ENCODE measurements at regions not wholly inside any gene's neighbourhood (a gene's known extent, or its start where the extent isn't known, plus 50 kb on each side); places are given as distances from the start of the nearest gene placed in this dataset.

DNA sequence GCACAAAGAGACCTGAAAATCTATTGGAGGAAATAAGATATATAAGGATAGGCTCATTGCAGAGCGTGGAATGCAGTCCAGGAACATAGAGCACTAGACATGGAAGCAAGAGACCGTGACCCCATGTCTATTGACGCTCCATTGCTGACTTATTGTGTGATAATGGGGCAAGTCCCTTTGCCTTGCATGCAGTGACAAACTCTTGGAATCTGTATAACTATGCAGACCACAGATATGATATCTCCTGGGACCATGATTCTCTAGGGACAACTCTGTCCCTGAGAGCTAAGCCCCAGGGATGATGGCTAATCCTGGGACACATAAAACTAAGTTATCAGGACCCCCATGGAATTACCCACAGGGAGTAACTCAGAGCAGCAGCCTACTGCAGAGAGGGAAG, 73.1 kb upstream of the PRDX6 start:
- Histone ChIP-seq H3K4me1 (ENCODE audit: control insufficient read depth in 5 of 5, insufficient read depth in 5 of 5, low read length in 5 of 5) (peaks cover 0 to 10% (median 2%) of the 10 kb centered on the region in 5 donors), H3K27me3 (ENCODE audit: control insufficient read depth in 3 of 3, insufficient read depth in 3 of 3, low read length in 2 of 3) (no peaks in the 10 kb centered on the region), H3K9ac (ENCODE audit: insufficient read depth in 1 of 2, low read length in 2 of 2) (no peak overlapping the region), H3K4me3 (no peak overlapping the region), H3K9me3 (ENCODE audit: control insufficient read depth in 4 of 4, insufficient read depth in 3 of 4, low read length in 3 of 4) (no peaks in the 10 kb centered on the region), H3K27ac (ENCODE audit: low read depth in 1 of 2, low read length in 1 of 2) (no peak overlapping the region), H3K36me3 (ENCODE audit: control insufficient read depth in 4 of 4, insufficient read depth in 4 of 4, low read length in 4 of 4) (no peaks in the 10 kb centered on the region)
- ATAC-seq (ENCODE audit: insufficient read depth, low FRiP score) (no peak), DNase-seq (no peak)
- 98% methylated on average over 3 of the region's 3 CpGs for WGBS, 2 donors
- TF ChIP-seq, protein P1, sequence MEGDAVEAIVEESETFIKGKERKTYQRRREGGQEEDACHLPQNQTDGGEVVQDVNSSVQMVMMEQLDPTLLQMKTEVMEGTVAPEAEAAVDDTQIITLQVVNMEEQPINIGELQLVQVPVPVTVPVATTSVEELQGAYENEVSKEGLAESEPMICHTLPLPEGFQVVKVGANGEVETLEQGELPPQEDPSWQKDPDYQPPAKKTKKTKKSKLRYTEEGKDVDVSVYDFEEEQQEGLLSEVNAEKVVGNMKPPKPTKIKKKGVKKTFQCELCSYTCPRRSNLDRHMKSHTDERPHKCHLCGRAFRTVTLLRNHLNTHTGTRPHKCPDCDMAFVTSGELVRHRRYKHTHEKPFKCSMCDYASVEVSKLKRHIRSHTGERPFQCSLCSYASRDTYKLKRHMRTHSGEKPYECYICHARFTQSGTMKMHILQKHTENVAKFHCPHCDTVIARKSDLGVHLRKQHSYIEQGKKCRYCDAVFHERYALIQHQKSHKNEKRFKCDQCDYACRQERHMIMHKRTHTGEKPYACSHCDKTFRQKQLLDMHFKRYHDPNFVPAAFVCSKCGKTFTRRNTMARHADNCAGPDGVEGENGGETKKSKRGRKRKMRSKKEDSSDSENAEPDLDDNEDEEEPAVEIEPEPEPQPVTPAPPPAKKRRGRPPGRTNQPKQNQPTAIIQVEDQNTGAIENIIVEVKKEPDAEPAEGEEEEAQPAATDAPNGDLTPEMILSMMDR (IDR thresholded peaks at IDR 0.05; ENCODE audit: control extremely low read depth, extremely low read depth), result no peak

DNA sequence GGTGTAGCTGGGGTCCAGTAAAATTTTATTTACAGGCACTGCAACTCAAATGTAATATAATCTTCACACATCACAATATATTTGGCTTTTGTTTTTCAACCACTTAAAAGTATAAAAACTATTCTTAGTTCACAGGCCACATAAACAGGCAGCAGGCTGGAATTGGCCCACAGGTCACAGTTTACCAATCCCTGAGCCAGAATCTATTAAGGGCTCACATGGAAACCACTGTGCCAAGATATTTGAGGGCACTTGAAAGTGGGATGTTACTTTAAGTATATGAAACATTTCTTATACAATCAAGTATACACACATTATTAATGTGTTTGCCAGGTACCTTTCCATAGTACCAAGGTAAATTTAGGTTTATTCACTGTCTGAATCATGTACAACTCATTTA, 71.9 kb upstream of the PRDX6 start:
- H3K4me3 ChIP-seq, result no peak overlapping the region
- no peaks in the 10 kb centered on the region for H3K36me3 ChIP-seq (ENCODE audit: control insufficient read depth in 4 of 4, insufficient read depth in 4 of 4, low read length in 4 of 4)
- peaks cover 0 to 10% (median 2%) of the 10 kb centered on the region in 5 donors for H3K4me1 ChIP-seq (ENCODE audit: control insufficient read depth in 5 of 5, insufficient read depth in 5 of 5, low read length in 5 of 5)
- no peaks in the 10 kb centered on the region for H3K9me3 ChIP-seq (ENCODE audit: control insufficient read depth in 4 of 4, insufficient read depth in 3 of 4, low read length in 3 of 4)
- TF ChIP-seq, protein P1 (IDR thresholded peaks at IDR 0.05; ENCODE audit: control extremely low read depth, extremely low read depth), result no peak
- H3K27me3 ChIP-seq (ENCODE audit: control insufficient read depth in 3 of 3, insufficient read depth in 3 of 3, low read length in 2 of 3), result no peaks in the 10 kb centered on the region
- DNase-seq, result no peak
- no peak overlapping the region for H3K27ac ChIP-seq (ENCODE audit: low read depth in 1 of 2, low read length in 1 of 2)
- ATAC-seq (ENCODE audit: insufficient read depth, low FRiP score), result no peak
- no peak overlapping the region for H3K9ac ChIP-seq (ENCODE audit: insufficient read depth in 1 of 2, low read length in 2 of 2)

DNA sequence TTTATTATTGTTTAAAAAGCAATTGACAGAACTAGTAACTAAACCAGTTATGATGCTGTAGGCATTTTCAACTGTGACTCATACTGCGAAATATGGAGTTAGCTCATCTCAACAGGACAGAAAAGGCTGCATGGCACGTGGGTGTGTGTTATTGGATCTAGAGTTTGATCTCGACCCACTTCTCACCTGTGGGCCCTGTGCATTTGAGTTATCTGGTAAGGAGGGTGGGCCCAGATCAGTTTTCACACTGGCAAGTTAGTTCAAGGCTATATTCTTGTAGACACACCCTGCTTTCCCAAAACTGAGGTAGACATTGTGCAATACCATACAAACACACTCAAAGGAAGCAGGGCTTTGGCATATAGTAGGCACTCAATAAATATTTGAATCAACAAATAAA, 71.3 kb upstream of the PRDX6 start:
- DNase-seq, result no peak
- TF ChIP-seq, protein P1 (IDR thresholded peaks at IDR 0.05; ENCODE audit: control extremely low read depth, extremely low read depth), result no peak

DNA sequence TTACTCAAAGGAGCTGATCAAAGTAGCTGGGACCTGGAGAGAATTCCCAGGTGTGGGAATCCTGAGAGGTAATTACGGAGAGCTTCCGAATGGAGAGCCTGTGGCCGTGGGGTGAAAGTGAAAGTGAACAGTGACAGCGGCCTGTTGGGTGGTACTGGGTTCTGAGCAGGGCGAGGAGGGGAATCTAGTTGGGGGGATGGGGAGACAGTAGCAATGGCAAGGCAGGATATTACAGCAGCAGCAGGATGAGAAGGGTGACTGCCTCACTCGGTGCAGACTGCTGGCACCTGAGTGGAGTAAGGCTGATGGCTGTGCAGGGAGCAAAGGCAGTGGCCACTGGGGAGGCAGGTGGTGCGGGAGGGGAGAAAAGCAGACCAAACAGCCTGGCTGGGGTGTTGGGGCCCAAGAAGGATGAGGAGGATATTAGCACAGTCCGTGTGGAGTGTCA, 70.3 kb upstream of the PRDX6 start:
- TF ChIP-seq, protein P1 (IDR thresholded peaks at IDR 0.05; ENCODE audit: control extremely low read depth, extremely low read depth), result no peak
- H3K4me3 ChIP-seq, result no peak overlapping the region
- H3K4me1 ChIP-seq (ENCODE audit: control insufficient read depth in 5 of 5, insufficient read depth in 5 of 5, low read length in 5 of 5), result peaks cover 0 to 10% (median 2%) of the 10 kb centered on the region in 5 donors
- no peak overlapping the region for H3K27ac ChIP-seq (ENCODE audit: low read depth in 1 of 2, low read length in 1 of 2)
- peaks cover 0 to 3% (median 0%) of the 10 kb centered on the region in 4 donors for H3K36me3 ChIP-seq (ENCODE audit: control insufficient read depth in 4 of 4, insufficient read depth in 4 of 4, low read length in 4 of 4)
- no peaks in the 10 kb centered on the region for H3K9me3 ChIP-seq (ENCODE audit: control insufficient read depth in 4 of 4, insufficient read depth in 3 of 4, low read length in 3 of 4)
- H3K9ac ChIP-seq (ENCODE audit: insufficient read depth in 1 of 2, low read length in 2 of 2), result no peak overlapping the region
- no peak for ATAC-seq (ENCODE audit: insufficient read depth, low FRiP score)
- WGBS, 2 donors, result 39 to 48% methylated on average over 8 of the region's 8 CpGs
- DNase-seq, result no peak
- no peaks in the 10 kb centered on the region for H3K27me3 ChIP-seq (ENCODE audit: control insufficient read depth in 3 of 3, insufficient read depth in 3 of 3, low read length in 2 of 3)

More for the DNA sequence above, 71.3 kb upstream of the PRDX6 start:
- 82 to 88% methylated on average over 3 of the region's 3 CpGs for WGBS, 2 donors
- Histone ChIP-seq H3K27me3 (ENCODE audit: control insufficient read depth in 3 of 3, insufficient read depth in 3 of 3, low read length in 2 of 3) (no peaks in the 10 kb centered on the region), H3K27ac (ENCODE audit: low read depth in 1 of 2, low read length in 1 of 2) (no peak overlapping the region), H3K4me3 (no peak overlapping the region), H3K4me1 (ENCODE audit: control insufficient read depth in 5 of 5, insufficient read depth in 5 of 5, low read length in 5 of 5) (peaks cover 0 to 10% (median 2%) of the 10 kb centered on the region in 5 donors), H3K9ac (ENCODE audit: insufficient read depth in 1 of 2, low read length in 2 of 2) (no peak overlapping the region), H3K9me3 (ENCODE audit: control insufficient read depth in 4 of 4, insufficient read depth in 3 of 4, low read length in 3 of 4) (no peaks in the 10 kb centered on the region), H3K36me3 (ENCODE audit: control insufficient read depth in 4 of 4, insufficient read depth in 4 of 4, low read length in 4 of 4) (peaks cover 0 to 3% (median 0%) of the 10 kb centered on the region in 4 donors)
- ATAC-seq (ENCODE audit: insufficient read depth, low FRiP score), result no peak

All from lung (tissue), 11 donors.